KMS-11 (cell line): ENCODE measurements at regions not wholly inside any gene's neighbourhood (a gene's known extent, or its start where the extent isn't known, plus 50 kb on each side); places are given as distances from the start of the nearest gene placed in this dataset.

ENCODE experiments used
- H2AFZ ChIP-seq: fragments of 200-600 bp; sonication (generic); 2 replicates; pipeline ENCODE4 v1.6.1; 2016; ENCODE audit warnings: antibody characterized with exemption, mixed run types, low read depth
- H3K27ac ChIP-seq: fragments of 200-600 bp; sonication (generic); 2 replicates; pipeline ENCODE4 v1.6.1; 2016; ENCODE audit warnings: mild to moderate bottlenecking, mixed run types
- H3K27me3 ChIP-seq: fragments of 200-600 bp; sonication (generic); 2 replicates; pipeline ENCODE4 v1.6.1; 2017; ENCODE audit warnings: mild to moderate bottlenecking, low read depth, mixed run types, moderate library complexity; ENCODE audit not compliant: insufficient read depth
- H3K36me3 ChIP-seq: fragments of 200-600 bp; sonication (generic); 2 replicates; pipeline ENCODE4 v1.6.1; 2017; ENCODE audit warnings: mild to moderate bottlenecking, mixed run types; ENCODE audit not compliant: insufficient read depth
- H3K4me1 ChIP-seq: fragments of 200-600 bp; sonication (generic); 2 replicates; pipeline ENCODE4 v1.6.1; 2016; ENCODE audit warnings: mild to moderate bottlenecking, low read depth, mixed run types; ENCODE audit not compliant: poor library complexity, severe bottlenecking
- H3K4me2 ChIP-seq: fragments of 200-600 bp; sonication (generic); 2 replicates; pipeline ENCODE4 v1.7.0; 2016; ENCODE audit warnings: mild to moderate bottlenecking, mixed run types
- H3K4me3 ChIP-seq: fragments of 200-600 bp; sonication (generic); IDR thresholded peaks from 2 replicates; pipeline ENCODE4 v1.6.1; 2017; ENCODE audit warnings: low read depth, low read length, mixed read lengths; ENCODE audit not compliant: insufficient read depth
- H3K79me2 ChIP-seq: fragments of 200-600 bp; sonication (generic); 2 replicates; pipeline ENCODE4 v1.6.1; 2016; ENCODE audit warnings: low read depth, mixed run types; ENCODE audit not compliant: insufficient read depth
- H3K9ac ChIP-seq: fragments of 200-600 bp; sonication (generic); 2 replicates; pipeline ENCODE4 v1.6.1; 2016; ENCODE audit warnings: mild to moderate bottlenecking, mixed run types
- H4K20me1 ChIP-seq: fragments of 200-600 bp; sonication (generic); 2 replicates; pipeline ENCODE4 v1.6.1; 2016; ENCODE audit warnings: mild to moderate bottlenecking, mixed run types; ENCODE audit not compliant: insufficient read depth
- CTCF ChIP-seq: fragments of 200-600 bp; sonication (generic); conservative IDR thresholded peaks from 2 replicates; pipeline ENCODE4 v1.6.1; 2017; ENCODE audit warnings: low read depth, mild to moderate bottlenecking, antibody characterized with exemption, low read length, moderate library complexity, mixed read lengths

GRCh38 chr2:2926009-2926857 is 451.4 kb downstream of the EIPR1 start:
- H3K9ac ChIP-seq: no peak overlapping the region
- no peaks in the 10 kb centered on the region for H3K27me3 ChIP-seq
- H3K27ac ChIP-seq: no peak overlapping the region
- no peaks in the 10 kb centered on the region for H3K4me1 ChIP-seq
- H4K20me1 ChIP-seq: no peaks in the 10 kb centered on the region
- H2AFZ ChIP-seq: no peak overlapping the region
- TF ChIP-seq CTCF: no peak
- no peak overlapping the region for H3K4me2 ChIP-seq
- H3K79me2 ChIP-seq: no peaks in the 10 kb centered on the region
- no peak overlapping the region for H3K4me3 ChIP-seq
- no peaks in the 10 kb centered on the region for H3K36me3 ChIP-seq

GRCh38 chr2:2922156-2922555 is 455.5 kb downstream of the EIPR1 start:
- no peak overlapping the region for H2AFZ ChIP-seq
- no peaks in the 10 kb centered on the region for H4K20me1 ChIP-seq
- H3K9ac ChIP-seq: no peak overlapping the region
- H3K27ac ChIP-seq: no peak overlapping the region
- no peaks in the 10 kb centered on the region for H3K36me3 ChIP-seq
- no peak overlapping the region for H3K4me2 ChIP-seq
- H3K4me3 ChIP-seq: no peak overlapping the region
- no peak for TF ChIP-seq CTCF
- no peaks in the 10 kb centered on the region for H3K27me3 ChIP-seq
- H3K79me2 ChIP-seq: no peaks in the 10 kb centered on the region
- H3K4me1 ChIP-seq: no peaks in the 10 kb centered on the region

- Histone ChIP-seq H2AFZ (no peak overlapping the region), H3K4me3 (no peak overlapping the region), H3K27ac (no peak overlapping the region), H3K4me2 (no peak overlapping the region), H3K36me3 (no peaks in the 10 kb centered on the region), H3K9ac (no peak overlapping the region), H4K20me1 (no peaks in the 10 kb centered on the region), H3K4me1 (no peaks in the 10 kb centered on the region), H3K79me2 (no peaks in the 10 kb centered on the region), H3K27me3 (no peaks in the 10 kb centered on the region)
- TF ChIP-seq CTCF: no peak
These were observed 456.5 kb downstream of the EIPR1 start for GRCh38 chr2:2921011-2921720.

- Histone ChIP-seq H3K9ac (no peak overlapping the region), H3K79me2 (no peaks in the 10 kb centered on the region), H3K36me3 (no peaks in the 10 kb centered on the region), H2AFZ (no peak overlapping the region), H3K4me1 (no peaks in the 10 kb centered on the region), H3K27me3 (no peaks in the 10 kb centered on the region), H3K4me3 (no peak overlapping the region), H4K20me1 (no peaks in the 10 kb centered on the region), H3K27ac (no peak overlapping the region), H3K4me2 (no peak overlapping the region)
- TF ChIP-seq CTCF: no peak
These were observed 457.8 kb downstream of the EIPR1 start for GRCh38 chr2:2919574-2920365.
